A172 (cell line): ENCODE measurements at regions not wholly inside any gene's neighbourhood (a gene's known extent, or its start where the extent isn't known, plus 50 kb on each side); places are given as distances from the start of the nearest gene placed in this dataset.
"Not testable (repeated sequence)": the region's sequence is repeated elsewhere in the genome, so short reads cannot be mapped to it uniquely, and the experiment has no call there.

Experiments
- DNase-seq: peaks from one replicate; pipeline ENCODE4 v3.0.0-alpha.2; 2015; ENCODE audit warnings: low spot score

DNA sequence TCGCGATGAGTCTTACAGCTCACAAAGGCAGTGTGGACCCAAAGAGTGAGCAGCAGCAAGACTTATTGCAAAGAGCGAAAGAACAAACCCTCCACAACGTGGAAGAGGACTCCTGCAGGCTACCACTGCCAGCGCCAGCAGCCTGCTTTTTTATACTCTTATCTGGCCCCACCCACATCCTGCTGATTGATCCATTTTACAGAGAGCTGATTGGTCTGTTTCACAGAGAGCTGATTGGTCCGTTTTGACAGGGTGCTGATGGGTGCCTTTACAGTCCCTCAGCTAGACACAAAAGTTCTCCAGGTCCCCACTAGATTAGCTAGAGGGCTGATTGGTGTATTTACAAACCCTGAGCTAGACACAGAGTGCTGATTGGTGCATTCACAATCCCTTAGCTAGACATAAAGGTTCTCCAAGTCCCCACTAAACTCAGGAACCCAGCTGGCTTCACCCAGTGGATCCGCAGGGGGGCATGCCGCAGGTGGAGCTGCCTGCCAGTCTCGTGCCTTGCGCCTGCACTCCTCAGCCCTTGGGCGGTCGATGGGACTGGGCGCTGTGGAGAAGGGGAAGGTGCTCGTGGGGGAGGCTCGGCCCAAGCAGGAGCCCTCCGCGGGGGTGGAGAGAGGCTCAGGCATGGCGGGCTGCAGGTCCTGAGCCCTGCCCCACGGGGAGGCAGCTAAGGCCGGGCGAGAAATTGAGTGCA, 75.7 kb downstream of the QDPR start:
- DNase-seq: not testable (repeated sequence)

GRCh38 chr4:17433827-17434226, 78.1 kb downstream of the QDPR start:
- no peak for DNase-seq

DNA sequence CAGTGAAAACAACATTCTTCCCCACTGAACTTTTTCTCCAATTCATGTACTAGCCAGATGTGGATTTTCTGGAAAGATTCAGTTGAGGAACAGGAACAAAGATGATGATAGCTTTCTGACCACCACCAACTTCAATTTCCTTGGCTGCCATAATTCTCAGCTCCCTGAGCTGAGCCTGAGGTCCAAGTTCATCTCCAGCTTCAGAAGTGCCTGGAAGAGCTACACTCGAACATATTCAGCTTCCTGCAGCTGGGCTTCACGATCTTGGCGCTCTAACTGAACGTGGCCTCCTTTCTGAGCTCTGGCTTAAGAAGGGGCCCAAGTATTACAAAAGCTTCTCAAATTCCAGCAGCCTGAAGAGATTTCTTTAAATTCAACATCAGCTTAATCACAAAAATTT, 83.9 kb downstream of the QDPR start:
- no peak for DNase-seq

- no peak for DNase-seq
Observed at GRCh38 chr4:17426222-17426621, 85.7 kb downstream of the QDPR start.

DNA sequence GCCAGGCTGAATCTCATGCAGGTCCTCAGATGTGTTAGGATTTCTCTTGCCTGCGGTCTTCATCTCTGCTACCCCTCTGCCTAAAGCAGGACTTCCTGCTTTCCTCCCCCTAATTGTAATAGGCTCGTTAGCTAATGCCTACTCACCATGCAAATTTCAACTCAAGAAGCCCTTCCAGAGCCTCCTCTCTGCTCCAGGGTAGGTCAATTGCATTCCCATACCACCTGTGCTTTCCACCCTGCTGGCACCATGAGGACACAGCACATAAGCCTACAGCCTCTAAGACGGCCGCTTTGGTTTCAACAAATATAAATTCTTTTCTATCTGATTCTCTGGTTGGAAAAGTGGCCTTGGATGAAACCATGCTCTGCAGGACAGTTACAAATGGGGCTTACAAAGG, 93.9 kb downstream of the QDPR start:
- DNase-seq: no peak

DNA sequence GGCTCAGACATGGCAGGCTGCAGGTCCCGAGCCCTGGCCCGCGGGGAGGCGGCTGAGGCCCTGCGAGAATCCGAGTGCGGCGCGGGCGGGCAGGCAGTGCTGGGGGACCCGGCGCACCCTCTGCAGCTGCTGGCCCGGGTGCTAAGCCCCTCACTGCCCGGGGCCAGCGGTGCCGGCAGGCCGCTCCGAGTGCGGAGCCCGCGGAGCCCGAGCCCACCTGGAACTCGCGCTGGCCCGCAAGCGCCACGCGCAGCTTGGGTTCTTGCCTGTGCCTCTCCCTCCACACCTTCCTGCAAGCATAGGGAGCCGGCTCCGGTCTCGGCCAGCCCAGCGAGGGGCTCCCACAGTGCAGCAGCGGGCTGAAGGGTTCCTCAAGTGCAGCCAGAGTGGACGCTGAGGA, 97.5 kb downstream of the QDPR start:
- no peak for DNase-seq

DNA sequence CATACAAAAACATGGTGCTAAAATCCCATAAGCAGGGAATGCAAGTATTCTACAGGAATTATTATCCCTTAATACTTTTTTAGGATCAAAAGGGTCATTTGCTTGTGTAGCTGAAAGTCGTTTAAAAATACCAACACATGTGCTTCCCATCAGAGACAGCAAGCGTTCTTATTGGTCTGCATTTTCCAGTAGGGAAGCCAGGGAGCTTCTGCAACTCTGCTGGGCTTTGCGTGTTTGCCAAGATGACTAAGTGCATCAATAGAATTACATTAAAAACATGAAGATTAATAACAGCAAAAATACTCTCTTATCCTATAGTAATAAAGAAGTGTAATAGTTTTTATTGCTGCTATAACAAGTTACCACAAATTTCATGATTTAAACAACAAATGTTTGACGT, 111.2 kb downstream of the QDPR start:
- no peak for DNase-seq

DNA sequence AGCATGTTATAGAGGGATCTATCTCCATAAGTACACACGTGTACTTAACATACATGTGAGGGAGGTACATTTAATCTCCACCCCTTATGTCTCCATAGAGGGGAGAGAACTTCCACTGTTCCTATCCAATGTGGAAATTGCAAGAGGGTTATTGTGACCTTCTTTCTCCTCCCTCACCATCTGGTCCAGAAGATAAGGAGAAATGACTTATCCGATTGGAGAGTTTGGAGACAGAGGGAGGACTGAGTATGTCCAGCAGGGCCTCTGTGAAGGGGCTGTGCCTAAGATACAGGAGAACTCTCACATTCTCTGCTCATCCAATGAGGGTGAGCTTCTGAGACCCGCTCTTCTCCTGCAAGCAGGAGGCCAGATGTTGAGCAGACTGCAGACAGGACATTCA, 113.1 kb downstream of the QDPR start:
- no peak for DNase-seq

DNA sequence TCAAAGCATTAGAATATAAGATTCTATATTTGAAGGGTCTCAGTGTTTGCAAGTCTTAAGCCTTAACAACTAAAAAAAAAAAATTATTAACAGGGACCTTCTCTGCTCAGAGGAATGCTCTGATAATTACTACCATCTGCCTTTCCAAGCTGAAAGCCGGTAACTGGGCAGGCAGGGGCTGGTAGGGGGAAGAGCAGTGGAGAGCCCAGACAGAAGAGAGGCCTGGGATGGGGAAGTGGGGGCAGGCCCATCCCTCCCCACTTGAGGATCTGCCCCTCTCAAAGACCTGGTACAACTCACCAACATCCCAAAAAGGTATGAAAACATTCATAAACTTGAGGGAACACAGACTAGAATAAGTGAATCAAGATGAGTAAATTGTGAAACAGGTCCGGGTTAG, 113.9 kb downstream of the QDPR start:
- no peak for DNase-seq

DNA sequence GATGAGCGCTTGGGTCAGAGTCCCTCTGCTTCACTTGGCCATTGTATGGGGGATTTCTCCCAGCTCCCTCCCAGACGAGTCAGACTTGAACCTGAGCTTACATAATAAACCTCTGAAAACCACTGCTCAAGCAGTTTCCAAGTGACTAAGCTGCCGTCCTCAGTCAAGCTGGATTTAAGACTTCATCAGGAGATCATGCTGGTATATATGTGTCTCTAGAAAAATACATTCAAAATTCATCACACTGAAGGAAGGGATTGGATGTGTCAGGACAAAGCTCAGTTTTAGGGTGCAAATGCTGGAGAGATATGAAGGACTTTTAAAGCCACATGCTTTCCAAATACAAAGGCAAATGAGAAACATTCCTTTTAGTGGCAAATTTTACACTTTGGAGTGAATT, 114.3 kb downstream of the QDPR start:
- no peak for DNase-seq

- DNase-seq: no peak
Observed at GRCh38 chr4:17385403-17385802, 126.5 kb downstream of the QDPR start.

- DNase-seq: no peak
Observed at GRCh38 chr4:17380347-17380746, 131.5 kb downstream of the QDPR start.

- no peak for DNase-seq
Observed at GRCh38 chr4:17376205-17376604, 135.7 kb downstream of the QDPR start.

DNA sequence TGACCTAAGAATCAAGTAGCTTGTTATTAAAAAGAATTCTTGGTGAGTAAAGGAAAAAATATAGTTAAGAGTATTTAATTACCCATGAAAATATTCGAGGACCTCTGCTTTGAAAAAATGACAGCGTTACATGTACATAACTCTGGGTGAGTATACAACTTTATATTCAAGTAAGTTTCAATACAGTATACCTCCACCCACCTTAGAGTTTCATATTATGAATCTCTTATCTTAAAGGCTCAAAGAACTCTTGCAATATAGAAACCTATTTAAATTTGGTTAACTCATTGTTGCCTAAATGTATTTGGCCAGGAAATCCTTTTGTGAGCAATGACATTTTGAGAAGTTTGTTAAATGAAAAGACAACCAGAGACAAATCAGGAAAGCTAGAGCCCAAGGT, 138.2 kb downstream of the QDPR start:
- DNase-seq: no peak

DNA sequence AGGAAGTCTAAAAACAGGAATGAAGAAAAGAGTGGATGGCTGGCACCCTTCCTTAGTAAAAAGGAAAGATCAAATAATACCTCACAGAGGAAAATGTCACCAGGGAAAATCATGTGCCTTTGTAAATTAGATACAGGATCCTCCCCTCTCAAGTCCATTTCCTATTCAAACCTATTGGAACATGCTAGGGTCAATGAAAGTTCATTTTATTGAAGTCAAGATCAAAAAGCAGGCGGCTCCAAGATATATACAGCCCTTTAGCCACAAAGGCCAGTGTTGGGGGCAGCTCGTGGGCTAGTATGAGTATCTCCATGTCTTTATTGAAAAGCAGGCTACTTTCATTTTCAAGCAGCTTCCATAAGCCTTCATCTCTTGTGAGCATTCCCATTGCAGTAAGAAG, 141.1 kb downstream of the QDPR start:
- no peak for DNase-seq

GRCh38 chr4:17368408-17368807, 143.5 kb downstream of the QDPR start:
- no peak for DNase-seq

DNA sequence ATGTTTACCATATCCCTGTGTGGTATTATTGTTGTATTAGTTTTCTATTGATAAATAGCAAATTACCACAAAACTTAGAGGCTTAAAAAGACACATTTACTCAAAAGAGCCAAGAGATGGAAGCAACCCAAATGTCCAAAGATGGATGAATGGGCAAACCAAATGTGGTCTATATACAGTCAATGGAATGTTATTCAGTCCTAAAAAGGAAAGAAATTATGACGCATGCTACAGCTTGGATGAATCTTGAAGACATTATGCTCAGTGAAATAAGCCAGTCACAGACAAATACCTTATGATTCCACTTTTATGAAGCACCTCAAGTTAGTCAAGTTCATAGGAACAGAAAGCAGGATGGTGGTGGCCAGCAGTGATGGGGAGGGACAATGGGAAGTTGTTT, 144.7 kb downstream of the QDPR start:
- no peak for DNase-seq

DNA sequence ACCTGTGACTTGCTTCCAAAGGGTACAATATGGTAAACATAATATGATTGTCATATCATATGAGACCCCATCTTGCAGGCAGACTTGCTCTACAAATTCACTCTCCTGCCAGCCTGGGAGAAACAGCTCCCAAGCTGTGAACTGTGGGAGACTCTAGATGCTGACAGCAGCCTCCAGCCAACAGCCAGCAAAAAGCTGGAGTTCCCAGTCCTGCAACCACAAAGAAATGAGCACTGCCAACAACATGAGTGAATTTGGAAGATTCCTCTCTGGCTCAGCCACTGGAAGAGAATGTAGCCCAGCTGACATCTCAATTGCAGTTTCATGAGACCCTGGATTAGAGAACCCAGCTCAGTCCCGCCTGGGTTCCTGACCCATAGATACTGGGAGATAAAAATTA, 145.4 kb downstream of the QDPR start:
- DNase-seq: no peak

DNA sequence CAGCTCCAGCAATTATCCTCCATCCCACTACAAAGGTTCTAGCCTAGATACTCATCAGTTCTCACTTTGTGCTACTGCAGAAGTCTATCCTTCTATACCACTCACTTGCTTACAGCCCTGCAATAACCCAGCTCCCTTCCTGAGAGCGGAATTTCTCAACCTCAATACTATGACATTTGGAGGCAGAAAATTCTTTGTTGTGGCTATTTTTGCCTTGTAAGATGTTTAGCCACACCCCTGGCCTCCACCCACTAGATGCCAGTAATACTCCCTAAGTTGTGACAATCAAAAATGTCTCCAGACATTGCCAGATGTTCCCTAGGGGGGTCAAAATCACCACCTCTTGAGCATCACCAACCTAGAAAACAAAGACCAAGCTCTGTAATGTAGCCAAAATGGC, 149.5 kb downstream of the QDPR start:
- no peak for DNase-seq

DNA sequence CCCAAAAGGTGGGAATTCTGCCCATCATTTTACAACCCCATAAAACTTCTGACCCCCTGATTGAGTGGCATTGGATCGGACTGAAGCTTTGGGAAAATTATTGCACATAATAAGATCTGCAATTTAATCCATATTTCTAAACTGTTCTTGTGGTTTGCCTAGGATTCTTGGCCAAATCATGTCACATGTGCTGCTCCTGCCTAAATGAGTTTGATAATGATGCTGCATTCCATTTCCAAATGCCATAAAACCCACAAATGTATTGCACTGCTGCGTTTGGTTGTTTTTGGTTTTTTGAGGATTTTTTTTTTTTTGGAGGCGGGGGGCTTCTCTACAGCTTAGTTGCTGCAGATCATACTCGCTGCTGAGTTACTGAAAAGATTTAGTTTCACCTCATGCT, 153.6 kb downstream of the QDPR start:
- no peak for DNase-seq

- DNase-seq: no peak
Observed at GRCh38 chr4:17356926-17357325, 155.0 kb downstream of the QDPR start.

GRCh38 chr4:17352357-17352756, 159.5 kb downstream of the QDPR start:
- no peak for DNase-seq

- DNase-seq: no peak
Observed at GRCh38 chr4:17347445-17347844, 164.4 kb downstream of the QDPR start.

GRCh38 chr4:17339376-17339775, 172.5 kb downstream of the QDPR start:
- DNase-seq: no peak

DNA sequence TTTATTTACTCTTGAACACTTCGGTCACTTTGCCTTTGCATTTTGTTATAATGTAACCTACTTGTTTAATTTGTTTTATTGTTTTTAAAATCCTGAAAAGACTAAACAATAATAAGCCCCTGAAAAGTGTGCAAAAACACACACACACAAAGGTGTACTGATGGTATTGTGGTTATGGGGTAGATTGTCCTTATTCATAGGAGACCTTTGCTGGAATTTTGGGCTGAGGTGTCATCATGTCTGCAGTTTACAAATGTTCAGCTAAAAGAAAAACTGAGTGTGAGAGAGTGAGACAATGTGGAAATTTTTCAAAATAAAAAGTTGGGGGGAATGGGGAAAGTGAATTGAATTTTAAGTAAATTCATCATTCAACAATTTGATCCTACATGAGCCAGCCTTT, 174.9 kb downstream of the QDPR start:
- DNase-seq: no peak
